Vagina (tissue), 2 donors: ENCODE measurements at regions not wholly inside any gene's neighbourhood (a gene's known extent, or its start where the extent isn't known, plus 50 kb on each side); places are given as distances from the start of the nearest gene placed in this dataset.
A peak's percentile ranks its signal among the peaks of the same experiment; 100 is the strongest.

Experiments
- DNase-seq, 2 donors: peaks; one replicate each; pipeline ENCODE4 v3.0.0-alpha.2; 2017; ENCODE audit errors: extremely low spot score in 2 of 2
- H3K27ac ChIP-seq: fragments of 200-600 bp; sonication (generic); one replicate; pipeline ENCODE4 v1.5.1; 2019
- H3K27me3 ChIP-seq: fragments of 200-600 bp; sonication (generic); one replicate; pipeline ENCODE4 v1.5.1; 2019
- H3K36me3 ChIP-seq, 2 donors: fragments of 200-600 bp; sonication (generic); one replicate each; pipeline ENCODE4 v1.5.1; 2017 to 2019
- H3K4me1 ChIP-seq: fragments of 200-600 bp; sonication (generic); one replicate; pipeline ENCODE4 v1.5.1; 2019
- H3K4me3 ChIP-seq, 2 donors: fragments of 200-600 bp; sonication (generic); 1 replicate in 1 of 2; 2 replicates in 1 of 2; pipeline ENCODE4 v1.5.1; 2016 to 2019
- H3K9me3 ChIP-seq: fragments of 200-600 bp; sonication (generic); one replicate; pipeline ENCODE4 v1.5.1; 2019
- CTCF ChIP-seq, 3 experiments: fragments of 450-650 bp in 2 of 3; fragments of 200-600 bp in 1 of 3; sonication (generic) in 1 of 3; IDR thresholded peaks; one replicate each; pipeline ENCODE4 v1.5.1; 2017 to 2019; ENCODE audit warnings: antibody characterized with exemption in 3 of 3, mild to moderate bottlenecking in 2 of 3, moderate library complexity in 2 of 3
- POLR2A ChIP-seq, 2 donors: fragments of 450-650 bp; IDR thresholded peaks; one replicate each; pipeline ENCODE4 v1.6.1; 2017; ENCODE audit warnings: antibody characterized with exemption in 2 of 2, mild to moderate bottlenecking in 2 of 2, moderate library complexity in 2 of 2
- POLR2AphosphoS5 ChIP-seq, 2 donors: sonication (generic); formaldehyde crosslinking; IDR thresholded peaks; one replicate each; pipeline ENCODE4 v1.9.0; 2017; ENCODE audit warnings: antibody characterized with exemption in 2 of 2, mild to moderate bottlenecking in 2 of 2, low read depth in 1 of 2; ENCODE audit not compliant: insufficient read depth in 1 of 2
- intact Hi-C: fragments of 100-400 bp; cut with DNase I; formaldehyde crosslinking; loops from one replicate; pipeline ENCODE4 v1.15.1; 2023

GRCh38 chr12:24546084-24546483 is 402.8 kb downstream of the BCAT1 start:
- no peaks in the 10 kb centered on the region for H3K36me3 ChIP-seq
- intact Hi-C loops: no loop called here
- no peaks in the 10 kb centered on the region for H3K9me3 ChIP-seq
- DNase-seq: no peak
- TF ChIP-seq POLR2A (IDR thresholded peaks at IDR 0.05): no peak
- TF ChIP-seq CTCF (IDR thresholded peaks at IDR 0.05): no peak
- TF ChIP-seq POLR2AphosphoS5 (IDR thresholded peaks at IDR 0.05; ENCODE audit: insufficient read depth in 1 of 2, low read depth in 1 of 2): no peak
- peaks cover 22% of the 10 kb centered on the region for H3K4me1 ChIP-seq
- H3K27me3 ChIP-seq: no peaks in the 10 kb centered on the region
- no peak overlapping the region for H3K4me3 ChIP-seq
- no peak overlapping the region for H3K27ac ChIP-seq

- Histone ChIP-seq H3K36me3 (no peaks in the 10 kb centered on the region), H3K9me3 (no peaks in the 10 kb centered on the region), H3K4me1 (peaks cover 10% of the 10 kb centered on the region), H3K27ac (no peak overlapping the region), H3K27me3 (no peaks in the 10 kb centered on the region), H3K4me3 (no peak overlapping the region)
- DNase-seq: no peak
- TF ChIP-seq POLR2AphosphoS5 (IDR thresholded peaks at IDR 0.05; ENCODE audit: insufficient read depth in 1 of 2, low read depth in 1 of 2) (no peak), POLR2A (IDR thresholded peaks at IDR 0.05) (no peak), CTCF (IDR thresholded peaks at IDR 0.05) (no peak)
- intact Hi-C loops: no loop called here
These were observed 404.5 kb downstream of the BCAT1 start for GRCh38 chr12:24544368-24544767.

GRCh38 chr12:24541193-24541871 is 407.6 kb downstream of the BCAT1 start:
- no peak overlapping the region for H3K4me3 ChIP-seq
- no peaks in the 10 kb centered on the region for H3K36me3 ChIP-seq
- TF ChIP-seq POLR2A (IDR thresholded peaks at IDR 0.05) (no peak), CTCF (IDR thresholded peaks at IDR 0.05) (no peak), POLR2AphosphoS5 (IDR thresholded peaks at IDR 0.05; ENCODE audit: insufficient read depth in 1 of 2, low read depth in 1 of 2) (no peak)
- peaks cover 25% of the 10 kb centered on the region for H3K4me1 ChIP-seq
- no peak overlapping the region for H3K27ac ChIP-seq
- no peaks in the 10 kb centered on the region for H3K27me3 ChIP-seq
- no peaks in the 10 kb centered on the region for H3K9me3 ChIP-seq
- DNase-seq: no peak
- intact Hi-C loops: no loop called here

- H3K4me3 ChIP-seq: no peak overlapping the region
- TF ChIP-seq POLR2A (IDR thresholded peaks at IDR 0.05) (no peak), CTCF (IDR thresholded peaks at IDR 0.05) (no peak), POLR2AphosphoS5 (IDR thresholded peaks at IDR 0.05; ENCODE audit: insufficient read depth in 1 of 2, low read depth in 1 of 2) (no peak)
- H3K36me3 ChIP-seq: no peaks in the 10 kb centered on the region
- no peaks in the 10 kb centered on the region for H3K27me3 ChIP-seq
- no peak overlapping the region for H3K27ac ChIP-seq
- H3K4me1 ChIP-seq: peaks cover 39% of the 10 kb centered on the region
- intact Hi-C loops: no loop called here
- no peak for DNase-seq
- H3K9me3 ChIP-seq: no peaks in the 10 kb centered on the region
These were observed 409.3 kb downstream of the BCAT1 start for GRCh38 chr12:24539646-24540045.

GRCh38 chr12:24537083-24537860 is 411.6 kb downstream of the BCAT1 start:
- peaks cover 35% of the 10 kb centered on the region for H3K4me1 ChIP-seq
- H3K4me3 ChIP-seq: peak overlapping the region in 1 of 2 donors; percentile 7
- H3K27me3 ChIP-seq: no peaks in the 10 kb centered on the region
- peak overlapping the region; percentile 39 for H3K27ac ChIP-seq
- no peaks in the 10 kb centered on the region for H3K36me3 ChIP-seq
- TF ChIP-seq POLR2A (IDR thresholded peaks at IDR 0.05): no peak
- no peak for DNase-seq
- intact Hi-C loops: no loop called here
- H3K9me3 ChIP-seq: no peaks in the 10 kb centered on the region
